HG02885 (cell line): ENCODE measurements at regions not wholly inside any gene's neighbourhood (a gene's known extent, or its start where the extent isn't known, plus 50 kb on each side); places are given as distances from the start of the nearest gene placed in this dataset.

Source experiments
- ATAC-seq: cut with Tn5 transposase; IDR thresholded peaks from one replicate; pipeline ENCODE4 v1.9.1; 2021; ENCODE audit warnings: mild to moderate bottlenecking; ENCODE audit not compliant: unreplicated experiment, poor library complexity

- no peak for ATAC-seq
These were observed 291.9 kb upstream of the TENM3 start for GRCh38 chr4:181951265-181951664.

- ATAC-seq = no peak
These were observed 290.7 kb upstream of the TENM3 start for GRCh38 chr4:181952478-181952877.

GRCh38 chr4:181956512-181956911 lies 286.7 kb upstream of the TENM3 start:
- no peak for ATAC-seq

DNA sequence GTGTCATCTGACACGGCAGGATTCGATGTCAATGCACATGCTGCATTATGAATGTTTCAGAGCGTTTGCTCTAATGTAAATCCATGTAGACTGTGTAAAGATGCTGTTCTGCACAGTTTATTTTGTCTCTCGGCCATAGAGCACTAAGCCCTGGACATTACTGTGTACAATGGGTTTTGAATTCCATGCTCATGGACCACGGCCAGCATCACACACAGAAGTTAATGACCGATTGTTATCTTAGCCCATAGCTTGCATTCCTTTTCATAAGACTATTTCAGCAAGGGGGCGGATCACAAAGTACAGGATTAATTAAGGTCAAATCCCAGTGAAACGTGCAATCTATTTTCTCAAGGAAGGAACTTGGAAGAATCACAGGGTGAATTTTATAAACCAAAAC lies 286.1 kb upstream of the TENM3 start:
- ATAC-seq = no peak

GRCh38 chr4:181958446-181958845 lies 284.8 kb upstream of the TENM3 start:
- no peak for ATAC-seq

DNA sequence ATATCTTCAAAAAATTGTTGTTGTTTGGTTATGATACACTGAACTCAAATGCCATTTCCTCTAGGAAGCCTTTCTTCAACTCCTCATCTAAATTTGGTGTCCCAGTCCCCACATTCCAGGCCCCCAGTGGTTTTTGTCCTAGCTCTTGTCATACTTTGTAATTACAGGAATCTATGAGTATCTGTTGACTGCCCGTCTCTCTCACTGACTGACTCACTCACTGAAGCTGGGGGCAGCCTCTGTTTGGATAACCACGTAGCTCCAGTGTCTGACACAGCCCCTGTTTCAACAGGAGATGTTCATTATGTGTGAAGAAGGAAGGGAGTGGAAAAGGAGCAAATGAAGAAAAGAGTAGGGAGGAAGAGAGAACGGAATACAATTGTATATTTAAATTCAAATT lies 284.1 kb upstream of the TENM3 start:
- no peak for ATAC-seq

- no peak for ATAC-seq
These were observed 282.8 kb upstream of the TENM3 start for GRCh38 chr4:181960384-181960783.

GRCh38 chr4:181962321-181962720 lies 280.9 kb upstream of the TENM3 start:
- no peak for ATAC-seq

DNA sequence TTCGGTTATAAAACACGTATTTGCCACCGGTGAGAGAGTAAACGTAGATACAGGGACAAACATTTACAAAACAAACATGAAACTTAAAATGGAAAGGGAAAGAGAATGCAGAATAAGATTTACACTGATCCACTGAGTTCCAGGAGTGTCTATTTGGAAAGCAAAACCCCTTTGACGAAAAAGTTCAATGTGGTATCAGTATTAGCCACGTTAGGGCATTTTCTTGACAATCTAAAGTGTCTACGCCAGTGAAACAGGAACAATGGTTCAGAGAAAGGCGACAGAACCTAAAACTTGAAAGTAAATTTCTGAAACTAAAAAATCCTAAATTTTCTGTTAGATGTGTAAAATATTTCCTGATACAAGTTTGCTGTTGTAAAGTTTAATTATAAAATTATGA lies 278.5 kb upstream of the TENM3 start:
- ATAC-seq = no peak

DNA sequence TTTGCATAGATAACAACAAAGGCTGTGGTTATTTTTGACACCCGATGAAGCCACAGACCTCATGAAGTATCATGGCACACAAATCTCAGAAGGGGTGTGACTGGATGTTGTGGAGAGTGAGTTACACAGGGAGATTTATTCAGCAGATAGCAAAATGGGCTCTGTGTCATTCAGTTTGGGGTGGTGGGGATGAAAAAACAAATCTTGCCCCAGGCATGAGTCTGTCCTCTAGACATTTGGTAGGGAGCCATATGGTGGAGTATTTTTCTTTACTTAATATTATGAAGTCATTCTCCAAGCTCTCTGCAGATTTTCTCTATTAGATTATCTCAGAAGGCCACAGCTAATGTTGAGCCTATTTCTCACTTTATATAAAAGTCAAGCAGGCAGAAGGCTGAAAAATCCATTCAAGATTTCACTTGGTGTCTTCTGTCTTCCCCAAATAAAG lies 277.1 kb upstream of the TENM3 start:
- no peak for ATAC-seq

- no peak for ATAC-seq
These were observed 275.8 kb upstream of the TENM3 start for GRCh38 chr4:181967401-181967800.

DNA sequence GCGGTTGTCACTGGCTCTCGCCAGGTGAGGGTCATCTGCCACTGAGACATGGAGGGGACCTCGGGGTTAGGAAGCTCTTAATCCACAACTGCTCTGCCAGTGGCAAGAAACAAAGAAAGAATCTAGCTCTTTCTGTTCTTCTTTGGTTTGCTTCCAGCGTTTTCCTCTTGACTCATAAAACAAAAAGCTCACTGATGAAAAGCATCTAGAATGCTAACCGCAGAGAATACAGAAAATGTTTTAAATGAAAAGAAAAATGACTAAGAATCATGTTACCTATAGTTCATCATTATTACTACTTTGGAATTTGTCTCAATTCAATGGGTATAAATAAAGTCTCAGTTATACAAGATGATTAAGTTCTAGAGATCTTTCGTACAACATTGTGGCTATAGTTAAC lies 274.8 kb upstream of the TENM3 start:
- no peak for ATAC-seq

DNA sequence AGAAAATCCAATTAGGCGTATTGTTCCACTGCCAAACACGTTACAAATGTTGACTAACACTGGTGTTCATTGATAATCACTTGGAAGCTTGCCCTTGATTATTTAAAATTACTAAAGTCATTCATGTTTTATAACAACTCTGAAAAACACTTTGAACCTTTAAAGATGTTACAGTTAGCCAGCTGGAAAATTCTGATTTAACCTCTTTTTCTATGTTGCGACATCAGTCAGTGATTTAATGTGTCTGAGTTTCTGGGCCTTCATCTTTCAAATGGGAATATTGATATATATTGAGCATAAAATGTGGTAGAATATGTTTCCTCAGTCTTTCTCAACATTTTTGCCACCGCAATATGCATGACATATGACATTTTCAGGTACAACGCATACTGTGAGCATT lies 274.1 kb upstream of the TENM3 start:
- ATAC-seq = no peak

DNA sequence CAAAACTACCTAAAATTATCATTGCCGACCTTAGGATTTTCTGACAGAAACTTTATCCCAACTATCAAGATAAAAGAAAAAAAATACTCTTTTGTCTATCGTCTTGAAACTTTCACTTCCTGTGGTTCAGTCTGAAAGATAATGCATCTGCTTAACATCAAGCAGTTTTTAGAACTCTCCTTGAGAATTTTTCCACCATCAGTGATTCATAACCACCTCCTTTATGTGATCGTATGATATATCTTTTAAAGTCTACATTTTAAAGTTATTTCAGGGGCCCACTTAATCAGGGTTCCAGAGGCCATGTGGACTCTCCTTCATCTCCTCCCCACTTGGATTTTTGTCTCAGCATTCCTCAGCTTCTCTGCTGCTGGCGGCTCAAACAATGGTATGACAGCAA lies 272.8 kb upstream of the TENM3 start:
- no peak for ATAC-seq

DNA sequence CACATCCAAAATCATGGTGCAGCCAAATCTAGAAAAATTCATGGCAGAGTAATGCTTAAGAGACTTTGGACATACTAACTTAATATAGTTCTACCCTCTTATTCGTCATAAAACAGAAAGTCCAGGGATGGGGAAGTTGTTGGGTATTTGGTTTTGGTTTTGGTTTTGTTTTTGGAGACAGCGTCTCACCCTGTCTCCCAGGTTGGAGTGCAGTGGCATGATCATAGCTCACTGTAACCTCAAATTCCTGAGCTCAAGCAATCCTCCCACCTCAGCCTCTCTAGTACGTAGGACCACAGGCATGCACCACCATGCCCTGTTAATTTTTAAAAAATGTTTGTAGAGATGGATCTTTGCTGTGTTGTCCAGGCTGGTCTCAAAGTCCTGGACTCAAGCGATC lies 271.8 kb upstream of the TENM3 start:
- peak; percentile 79 for ATAC-seq

GRCh38 chr4:181971973-181972372 lies 271.2 kb upstream of the TENM3 start:
- no peak for ATAC-seq

DNA sequence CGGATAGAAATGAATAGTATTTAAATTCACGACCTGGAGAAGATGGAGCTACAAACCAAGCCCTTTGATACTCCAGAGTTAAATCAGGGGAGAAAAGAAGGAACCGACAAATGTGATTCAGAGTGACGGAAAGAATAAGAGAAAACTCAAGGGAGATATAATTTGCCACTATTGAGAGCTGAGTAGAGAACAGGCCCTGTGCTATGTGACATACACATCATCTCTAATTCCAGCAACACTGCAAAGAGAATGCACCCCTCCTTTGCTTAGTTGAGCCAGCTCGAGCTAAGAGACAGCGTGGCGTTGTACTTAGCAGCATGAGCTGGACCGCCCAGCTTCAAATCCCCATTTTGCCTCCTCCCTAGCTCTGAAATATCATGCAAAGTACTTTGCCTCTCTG lies 266.4 kb upstream of the TENM3 start:
- ATAC-seq = no peak

GRCh38 chr4:181982437-181982836 lies 260.8 kb upstream of the TENM3 start:
- no peak for ATAC-seq

DNA sequence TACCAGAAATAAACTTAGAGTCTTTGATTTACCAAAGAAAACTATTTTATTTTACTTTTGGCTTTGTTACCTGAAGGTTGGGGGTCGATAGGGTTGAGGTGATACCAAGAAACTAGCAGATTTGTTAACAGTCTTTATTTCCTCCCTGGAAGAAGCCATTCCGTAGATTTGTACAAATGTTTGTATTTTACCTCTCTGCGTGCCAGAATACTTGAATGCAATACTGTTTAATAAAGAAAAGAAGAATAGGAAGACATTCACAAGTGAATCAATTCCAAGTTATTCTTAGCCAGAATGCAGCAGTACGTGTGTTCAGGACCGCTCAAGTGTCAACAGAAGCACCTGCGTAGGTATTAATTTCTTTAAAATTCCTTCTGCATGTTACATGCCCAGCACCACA lies 260.3 kb upstream of the TENM3 start:
- no peak for ATAC-seq

DNA sequence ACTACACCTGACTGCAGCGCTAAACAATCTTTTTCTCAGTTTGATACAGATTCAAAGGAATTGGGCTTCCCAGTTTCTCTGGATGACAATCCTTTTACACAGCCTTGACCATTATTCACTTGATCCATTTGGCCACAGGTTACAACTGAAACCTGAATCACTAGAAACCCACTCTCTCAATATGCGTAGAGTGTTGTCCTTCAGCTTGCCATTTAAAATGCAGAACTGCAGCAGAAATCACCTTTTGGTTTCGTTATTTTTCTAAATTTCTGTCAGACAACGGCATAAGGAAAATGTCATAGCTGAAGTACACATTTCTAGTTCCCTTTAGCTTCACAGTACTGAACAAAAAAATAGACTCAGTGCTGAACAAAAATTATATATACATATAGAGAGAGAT lies 255.8 kb upstream of the TENM3 start:
- no peak for ATAC-seq

DNA sequence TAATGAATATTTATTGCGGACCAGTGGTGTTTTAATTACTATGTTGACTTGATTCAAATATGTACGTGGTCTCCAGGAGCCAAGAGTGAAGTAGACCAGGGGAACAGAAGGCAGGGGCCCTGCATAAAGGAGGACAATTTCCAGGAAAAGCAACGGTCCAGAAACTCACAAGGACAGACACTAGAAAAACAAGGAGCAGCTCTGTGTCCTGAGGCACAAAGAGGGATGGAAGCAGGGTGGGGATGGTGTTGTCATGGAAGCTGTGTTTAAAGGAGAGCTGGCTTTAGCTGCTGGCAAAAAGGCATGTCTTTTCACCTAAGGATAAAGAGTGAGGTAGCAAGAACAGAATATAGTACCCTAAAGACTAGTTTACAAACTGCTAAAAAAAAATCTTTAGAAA lies 254.1 kb upstream of the TENM3 start:
- no peak for ATAC-seq

DNA sequence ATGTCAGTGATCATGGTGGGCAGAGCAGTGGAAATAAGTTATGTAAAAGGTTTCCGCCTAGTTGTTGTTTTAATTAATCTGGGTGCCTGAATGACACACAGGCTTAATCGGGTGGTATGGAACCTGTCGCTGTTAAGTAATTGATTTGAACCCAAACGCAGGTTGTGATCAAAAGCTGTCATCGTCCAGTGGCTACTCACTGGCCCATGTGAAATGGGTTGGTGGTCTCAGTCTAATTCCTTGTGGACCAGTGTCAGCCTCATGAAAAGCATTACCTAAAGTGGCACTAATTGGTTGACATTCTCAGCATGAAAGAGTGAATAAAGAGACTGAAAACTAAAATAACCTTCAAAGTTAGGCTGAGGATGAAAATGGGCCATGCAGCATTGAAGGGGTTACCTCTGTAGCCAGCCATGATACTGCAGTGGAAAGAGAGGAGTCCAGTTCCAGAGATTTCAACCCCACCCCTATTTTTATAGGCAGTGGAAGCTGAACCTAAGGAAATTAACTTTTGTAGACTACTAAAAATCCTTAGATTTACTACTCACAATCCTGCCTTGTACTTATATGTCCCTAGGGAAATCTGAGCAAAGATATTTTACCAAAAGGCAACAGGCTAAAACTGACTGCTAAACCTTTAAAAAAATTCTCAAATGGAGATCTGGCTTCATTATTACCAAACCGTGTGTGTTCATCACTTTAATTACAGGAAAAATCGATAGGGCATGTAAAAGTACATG lies 251.7 kb upstream of the TENM3 start:
- ATAC-seq = no peak
